Naive thymus-derived CD8-positive, alpha-beta T cell (primary cell): ENCODE measurements at regions not wholly inside any gene's neighbourhood (a gene's known extent, or its start where the extent isn't known, plus 50 kb on each side); places are given as distances from the start of the nearest gene placed in this dataset.

Source experiments
- ATAC-seq, 2 donors: fragments of 150-1000 bp; cut with Tn5 transposase in 1 of 2; sonication (Bioruptor Pico), chemical (Tn5 transposase) in 1 of 2; 1 replicate in 1 of 2; 2 replicates in 1 of 2; pipeline ENCODE4 v1.10.0; 2021; ENCODE audit warnings: mild to moderate bottlenecking in 2 of 2, moderate library complexity in 2 of 2
- POLR2A ChIA-PET: fragments of 350-600 bp; sonication (Branson Sonifier 250); formaldehyde crosslinking; loops from one replicate; lab custom pipeline; 2021; ENCODE audit warnings: antibody characterized with exemption; lab: Charles Lee
- DNase-seq, 10 donors: peaks; one replicate each; pipeline versions ENCODE4 v3.0.0 to v3.0.0-alpha.2; 2020 to 2022
- H3K27ac Mint-ChIP-seq, 10 donors: one replicate each; pipeline ENCODE4 v1.8.0; 2020 to 2022; ENCODE audit warnings: mild to moderate bottlenecking in 10 of 10, mixed read lengths in 10 of 10, moderate library complexity in 4 of 10, inconsistent platforms in 1 of 10
- H3K27me3 Mint-ChIP-seq, 5 donors: one replicate each; pipeline ENCODE4 v1.8.0; 2021 to 2022; ENCODE audit warnings: mixed read lengths in 5 of 5
- H3K36me3 Mint-ChIP-seq, 3 donors: one replicate each; pipeline ENCODE4 v1.8.0; 2020 to 2022; ENCODE audit warnings: mixed read lengths in 3 of 3, mild to moderate bottlenecking in 2 of 3, inconsistent platforms in 1 of 3
- H3K4me1 Mint-ChIP-seq, 4 donors: one replicate each; pipeline ENCODE4 v1.8.0; 2021 to 2022; ENCODE audit warnings: mixed read lengths in 4 of 4
- H3K4me3 Mint-ChIP-seq, 10 donors: one replicate each; pipeline ENCODE4 v1.8.0; 2020 to 2022; ENCODE audit warnings: mild to moderate bottlenecking in 10 of 10, mixed read lengths in 10 of 10, moderate library complexity in 6 of 10, inconsistent platforms in 1 of 10
- H3K9me3 Mint-ChIP-seq, 9 donors: one replicate each; pipeline ENCODE4 v1.8.0; 2020 to 2022; ENCODE audit warnings: mixed read lengths in 9 of 9, mild to moderate bottlenecking in 3 of 9, inconsistent platforms in 1 of 9, moderate library complexity in 1 of 9

- Mint-ChIP-seq H3K4me1 (no peaks in the 10 kb centered on the region), H3K36me3 (no peaks in the 10 kb centered on the region), H3K4me3 (no peak overlapping the region), H3K27me3 (no peaks in the 10 kb centered on the region), H3K9me3 (peaks cover 0 to 16% (median 2%) of the 10 kb centered on the region in 9 donors), H3K27ac (no peak overlapping the region)
- no peak for ATAC-seq
- no peak for DNase-seq
- POLR2A ChIA-PET, result no interaction called here
These were observed 407.5 kb upstream of the MGAT4C start for GRCh38 chr12:86663716-86664115.

GRCh38 chr12:86663173-86663572 lies 407.0 kb upstream of the MGAT4C start:
- ATAC-seq (no peak), DNase-seq (no peak)
- Mint-ChIP-seq H3K4me1 (no peaks in the 10 kb centered on the region), H3K9me3 (peaks cover 0 to 12% (median 2%) of the 10 kb centered on the region in 9 donors), H3K36me3 (no peaks in the 10 kb centered on the region), H3K27ac (no peak overlapping the region), H3K27me3 (no peaks in the 10 kb centered on the region), H3K4me3 (no peak overlapping the region)
- POLR2A ChIA-PET, result no interaction called here

GRCh38 chr12:86662464-86662863 lies 406.3 kb upstream of the MGAT4C start:
- DNase-seq (no peak), ATAC-seq (no peak)
- POLR2A ChIA-PET, result no interaction called here
- no peaks in the 10 kb centered on the region for H3K36me3 Mint-ChIP-seq
- H3K4me3 Mint-ChIP-seq, result no peak overlapping the region
- H3K9me3 Mint-ChIP-seq, result peaks cover 0 to 8% (median 2%) of the 10 kb centered on the region in 9 donors
- H3K4me1 Mint-ChIP-seq, result no peaks in the 10 kb centered on the region
- no peak overlapping the region for H3K27ac Mint-ChIP-seq
- no peaks in the 10 kb centered on the region for H3K27me3 Mint-ChIP-seq

- no peak overlapping the region for H3K4me3 Mint-ChIP-seq
- no peaks in the 10 kb centered on the region for H3K4me1 Mint-ChIP-seq
- no peaks in the 10 kb centered on the region for H3K36me3 Mint-ChIP-seq
- POLR2A ChIA-PET, result no interaction called here
- no peaks in the 10 kb centered on the region for H3K27me3 Mint-ChIP-seq
- ATAC-seq (no peak), DNase-seq (no peak)
- peaks cover 0 to 7% (median 2%) of the 10 kb centered on the region in 9 donors for H3K9me3 Mint-ChIP-seq
- H3K27ac Mint-ChIP-seq, result no peak overlapping the region
These were observed 404.4 kb upstream of the MGAT4C start for GRCh38 chr12:86660488-86661147.

- no peaks in the 10 kb centered on the region for H3K27me3 Mint-ChIP-seq
- POLR2A ChIA-PET, result no interaction called here
- no peak overlapping the region for H3K27ac Mint-ChIP-seq
- H3K36me3 Mint-ChIP-seq, result no peaks in the 10 kb centered on the region
- no peak overlapping the region for H3K4me3 Mint-ChIP-seq
- peaks cover 0 to 7% (median 1%) of the 10 kb centered on the region in 9 donors for H3K9me3 Mint-ChIP-seq
- DNase-seq (no peak), ATAC-seq (no peak)
- H3K4me1 Mint-ChIP-seq, result no peaks in the 10 kb centered on the region
These were observed 403.8 kb upstream of the MGAT4C start for GRCh38 chr12:86659985-86660384.

- Mint-ChIP-seq H3K9me3 (peaks cover 0 to 7% (median 0%) of the 10 kb centered on the region in 9 donors), H3K4me1 (no peaks in the 10 kb centered on the region), H3K27ac (no peak overlapping the region), H3K27me3 (no peaks in the 10 kb centered on the region), H3K4me3 (no peak overlapping the region), H3K36me3 (no peaks in the 10 kb centered on the region)
- POLR2A ChIA-PET, result no interaction called here
- no peak for DNase-seq
- no peak for ATAC-seq
These were observed 402.1 kb upstream of the MGAT4C start for GRCh38 chr12:86658303-86658702.

- Mint-ChIP-seq H3K4me3 (no peak overlapping the region), H3K4me1 (no peaks in the 10 kb centered on the region), H3K9me3 (peaks cover 0 to 1% (median 0%) of the 10 kb centered on the region in 9 donors), H3K27ac (no peak overlapping the region), H3K27me3 (no peaks in the 10 kb centered on the region), H3K36me3 (no peaks in the 10 kb centered on the region)
- POLR2A ChIA-PET, result no interaction called here
- no peak for ATAC-seq
- DNase-seq, result no peak
These were observed 391.6 kb upstream of the MGAT4C start for GRCh38 chr12:86647800-86648199.

- Mint-ChIP-seq H3K4me3 (no peak overlapping the region), H3K9me3 (peaks cover 2 to 24% (median 10%) of the 10 kb centered on the region in 9 donors), H3K36me3 (no peaks in the 10 kb centered on the region), H3K27me3 (no peaks in the 10 kb centered on the region), H3K4me1 (no peaks in the 10 kb centered on the region), H3K27ac (no peak overlapping the region)
- DNase-seq, result no peak
- ATAC-seq, result no peak
- POLR2A ChIA-PET, result no interaction called here
These were observed 378.5 kb upstream of the MGAT4C start for GRCh38 chr12:86634456-86635410.

GRCh38 chr12:86627001-86627400 lies 370.8 kb upstream of the MGAT4C start:
- peaks cover 12 to 71% (median 25%) of the 10 kb centered on the region in 9 donors for H3K9me3 Mint-ChIP-seq
- DNase-seq (no peak), ATAC-seq (no peak)
- H3K27me3 Mint-ChIP-seq, result no peaks in the 10 kb centered on the region
- H3K4me3 Mint-ChIP-seq, result no peak overlapping the region
- H3K27ac Mint-ChIP-seq, result no peak overlapping the region
- POLR2A ChIA-PET, result no interaction called here
- no peaks in the 10 kb centered on the region for H3K36me3 Mint-ChIP-seq
- H3K4me1 Mint-ChIP-seq, result peaks cover 0 to 1% (median 0%) of the 10 kb centered on the region in 4 donors

GRCh38 chr12:86623267-86623666 lies 367.1 kb upstream of the MGAT4C start:
- POLR2A ChIA-PET, result no interaction called here

GRCh38 chr12:86621957-86622356 lies 365.8 kb upstream of the MGAT4C start:
- Mint-ChIP-seq H3K4me1 (no peaks in the 10 kb centered on the region), H3K4me3 (no peak overlapping the region), H3K27ac (no peak overlapping the region), H3K27me3 (no peaks in the 10 kb centered on the region), H3K9me3 (peaks cover 9 to 42% (median 19%) of the 10 kb centered on the region in 9 donors), H3K36me3 (no peaks in the 10 kb centered on the region)
- ATAC-seq (no peak), DNase-seq (no peak)
- POLR2A ChIA-PET, result no interaction called here

More at GRCh38 chr12:86623267-86623666, 367.1 kb upstream of the MGAT4C start:
- H3K27me3 Mint-ChIP-seq, result no peaks in the 10 kb centered on the region
- no peak overlapping the region for H3K27ac Mint-ChIP-seq
- peaks cover 9 to 50% (median 21%) of the 10 kb centered on the region in 9 donors for H3K9me3 Mint-ChIP-seq
- ATAC-seq (no peak), DNase-seq (no peak)
- H3K36me3 Mint-ChIP-seq, result no peaks in the 10 kb centered on the region
- no peaks in the 10 kb centered on the region for H3K4me1 Mint-ChIP-seq
- H3K4me3 Mint-ChIP-seq, result no peak overlapping the region

- POLR2A ChIA-PET, result no interaction called here
- H3K27me3 Mint-ChIP-seq, result no peaks in the 10 kb centered on the region
- DNase-seq (no peak), ATAC-seq (no peak)
- H3K4me3 Mint-ChIP-seq, result no peak overlapping the region
- peaks cover 0 to 6% (median 2%) of the 10 kb centered on the region in 9 donors for H3K9me3 Mint-ChIP-seq
- H3K27ac Mint-ChIP-seq, result no peak overlapping the region
- no peaks in the 10 kb centered on the region for H3K4me1 Mint-ChIP-seq
- no peaks in the 10 kb centered on the region for H3K36me3 Mint-ChIP-seq
These were observed 357.1 kb upstream of the MGAT4C start for GRCh38 chr12:86613311-86613710.

GRCh38 chr12:86608638-86609037 lies 352.4 kb upstream of the MGAT4C start:
- Mint-ChIP-seq H3K4me1 (no peaks in the 10 kb centered on the region), H3K27me3 (no peaks in the 10 kb centered on the region), H3K27ac (no peak overlapping the region), H3K36me3 (no peaks in the 10 kb centered on the region), H3K9me3 (peaks cover 0 to 6% (median 2%) of the 10 kb centered on the region in 9 donors), H3K4me3 (no peak overlapping the region)
- POLR2A ChIA-PET, result no interaction called here
- ATAC-seq (no peak), DNase-seq (no peak)
